ENCODE measurements at regions not wholly inside any gene's neighbourhood (a gene's known extent, or its start where the extent isn't known, plus 50 kb on each side); places are given as distances from the start of the nearest gene placed in this dataset.

- TF ChIP-seq CTCF (IDR thresholded peaks at IDR 0.05) = no peak
- no peak for TF ChIP-seq POLR2A (IDR thresholded peaks at IDR 0.05)
These were observed 74.4 kb upstream of the VRK1 start for GRCh38 chr14:96722736-96723135.

Measured in body of pancreas (tissue), 4 donors.